ENCODE measurements at regions not wholly inside any gene's neighbourhood (a gene's known extent, or its start where the extent isn't known, plus 50 kb on each side); places are given as distances from the start of the nearest gene placed in this dataset.

GRCh38 chr9:108191065-108191464, 664.7 kb downstream of the ACTL7B start:
- TF ChIP-seq CTCF (IDR thresholded peaks at IDR 0.05) (no peak), EP300 (IDR thresholded peaks at IDR 0.05) (no peak)
